LoVo (cell line): ENCODE measurements at regions not wholly inside any gene's neighbourhood (a gene's known extent, or its start where the extent isn't known, plus 50 kb on each side); places are given as distances from the start of the nearest gene placed in this dataset.
"Not testable (repeated sequence)": the region's sequence is repeated elsewhere in the genome, so short reads cannot be mapped to it uniquely, and the experiment has no call there.

Experiments used
- DNase-seq: peaks from one replicate; pipeline ENCODE4 v3.0.0-alpha.2; 2016; ENCODE audit warnings: low spot score

DNA sequence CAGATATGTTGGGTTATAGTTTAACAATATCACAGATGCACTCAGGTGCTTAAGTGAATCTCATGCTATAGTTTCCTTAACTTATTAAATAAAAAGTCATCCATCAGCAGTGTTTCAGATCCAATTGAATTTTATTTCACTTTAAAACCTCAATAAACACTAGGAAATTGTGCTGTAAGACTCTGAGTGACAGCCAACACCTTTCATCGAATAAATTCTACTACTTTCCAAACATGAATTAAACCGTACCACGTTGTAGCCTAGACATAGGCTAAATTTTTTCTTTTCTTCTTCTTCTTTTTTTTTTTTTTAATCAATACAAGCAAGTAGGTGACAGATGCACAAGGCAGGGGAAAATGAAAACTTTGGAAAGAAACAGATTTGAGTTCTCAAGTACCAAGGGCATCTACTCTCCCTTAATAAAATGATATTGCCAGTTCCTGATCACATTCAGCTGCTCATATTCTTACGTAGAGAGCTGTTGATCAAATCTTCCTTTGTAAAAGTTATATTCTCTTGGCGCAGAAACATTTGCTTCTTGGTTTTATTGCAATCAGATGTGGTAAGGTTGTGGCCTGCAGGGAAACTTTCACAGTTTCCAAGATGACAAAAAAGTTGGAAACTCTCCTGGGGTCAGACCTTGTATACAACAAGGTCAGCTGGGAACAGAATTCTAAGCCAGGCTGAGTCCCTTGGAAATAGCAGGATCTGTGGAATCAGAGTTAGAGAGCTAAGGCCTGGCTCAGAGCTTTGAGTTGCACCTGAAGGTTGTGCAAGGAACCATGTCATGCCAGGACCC lies 147.7 kb downstream of the CD47 start:
- no peak for DNase-seq

DNA sequence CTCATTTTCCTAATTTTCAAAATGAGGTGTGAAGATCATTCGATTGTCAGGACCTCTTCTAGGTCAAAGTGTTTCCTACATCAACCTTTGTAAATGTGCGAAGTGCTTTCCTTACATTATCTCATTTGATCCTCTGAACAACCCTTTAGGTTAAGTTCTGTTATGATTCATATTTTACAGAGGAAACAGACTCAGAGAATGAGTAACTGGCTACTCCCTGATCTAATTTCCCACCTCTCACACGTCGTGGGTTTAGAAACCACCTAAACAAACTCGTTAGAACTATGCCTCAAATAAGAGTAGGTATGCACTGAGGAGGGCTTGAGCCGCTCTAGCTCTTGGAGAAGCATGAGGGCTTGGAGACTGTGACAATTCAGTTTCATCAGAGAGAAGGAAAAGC lies 148.6 kb downstream of the CD47 start:
- no peak for DNase-seq

- DNase-seq: no peak
Observed at GRCh38 chr3:107939691-107940442, 151.0 kb downstream of the CD47 start.

DNA sequence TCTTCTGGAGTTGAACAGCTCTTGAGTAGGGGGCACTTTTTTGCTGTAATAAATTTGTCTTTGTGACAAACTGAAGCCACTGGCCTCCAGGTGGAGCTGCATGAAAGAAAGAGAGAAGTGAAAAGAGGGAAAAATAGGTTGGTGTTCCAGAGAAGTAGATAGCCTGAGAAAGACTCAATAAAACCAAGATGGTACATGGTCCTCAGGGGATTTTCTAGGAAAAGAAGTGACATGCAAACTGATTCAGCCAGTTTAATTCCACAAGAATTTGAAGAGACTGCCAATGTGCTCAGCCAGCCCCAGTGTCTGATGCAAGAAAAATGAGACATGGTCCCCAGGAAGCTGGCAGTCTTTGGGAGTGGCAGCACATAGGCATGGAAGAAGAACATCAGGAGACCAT lies 152.7 kb downstream of the CD47 start:
- DNase-seq: no peak

- no peak for DNase-seq
Observed at GRCh38 chr3:107934808-107935207, 156.0 kb downstream of the CD47 start.

- DNase-seq: no peak
Observed at GRCh38 chr3:107933450-107933849, 157.4 kb downstream of the CD47 start.

GRCh38 chr3:107931326-107931725 lies 159.5 kb downstream of the CD47 start:
- DNase-seq: no peak

GRCh38 chr3:107929088-107929487 lies 161.7 kb downstream of the CD47 start:
- DNase-seq: no peak

GRCh38 chr3:107928084-107928445 lies 162.8 kb downstream of the CD47 start:
- DNase-seq: peak; percentile 14

DNA sequence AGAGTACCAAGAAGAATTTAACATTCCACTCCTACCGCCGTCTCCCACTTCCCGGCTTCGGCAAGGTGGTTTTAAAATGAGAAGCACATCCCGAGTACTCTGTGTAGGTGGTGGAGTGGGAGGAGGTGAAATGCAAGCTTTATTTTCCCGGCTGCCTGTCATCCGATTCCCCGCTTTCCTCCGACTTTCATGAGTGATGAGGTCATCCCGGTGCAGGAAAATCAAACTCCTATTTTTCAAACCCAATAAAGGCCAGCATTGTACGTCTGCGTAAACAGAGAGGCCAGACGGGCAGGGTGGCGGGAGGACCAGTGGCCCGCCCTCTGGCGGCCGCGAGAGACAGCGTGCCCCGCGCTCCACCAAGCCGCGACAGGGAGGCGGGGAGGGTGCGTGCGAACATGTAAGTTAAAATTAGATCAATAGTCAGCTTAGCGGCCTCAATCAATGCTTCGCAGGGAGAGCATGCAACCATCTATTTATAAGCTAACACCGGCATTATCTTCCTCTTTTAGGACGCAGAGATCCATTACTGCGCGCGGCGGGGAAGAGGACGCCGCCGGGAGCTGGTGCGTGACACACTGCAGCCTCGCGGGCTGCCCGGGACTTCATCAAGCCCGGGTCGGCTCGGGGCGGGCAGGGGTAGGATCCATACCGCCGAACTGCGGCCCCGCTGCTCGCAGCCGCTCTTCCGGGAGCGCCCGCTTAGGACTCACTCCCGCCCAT lies 163.3 kb downstream of the CD47 start:
- DNase-seq: peak; percentile 65

- DNase-seq: no peak
Observed at GRCh38 chr3:107925851-107926250, 165.0 kb downstream of the CD47 start.

DNA sequence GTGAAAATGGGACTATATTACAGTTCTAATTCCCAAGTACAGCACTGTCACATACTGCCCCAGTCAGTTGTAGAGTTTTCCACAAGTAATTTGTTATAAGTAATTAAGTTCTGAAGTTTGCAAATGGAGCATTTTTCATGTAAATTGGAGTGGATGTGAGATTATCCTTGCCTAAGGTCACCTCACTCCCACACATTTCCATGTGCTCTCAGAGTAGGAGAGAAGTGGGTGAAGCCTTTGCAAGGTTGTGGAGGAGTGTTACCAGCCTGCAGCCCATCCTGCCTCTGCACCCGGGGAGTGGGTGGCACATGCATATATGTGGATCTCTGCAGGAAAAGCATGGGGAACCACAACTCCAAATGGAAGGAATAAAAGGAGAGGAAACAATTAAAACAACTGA lies 169.8 kb downstream of the CD47 start:
- no peak for DNase-seq

- DNase-seq: no peak
Observed at GRCh38 chr3:107920538-107920937, 170.3 kb downstream of the CD47 start.

GRCh38 chr3:107919239-107919638 lies 171.6 kb downstream of the CD47 start:
- DNase-seq: no peak

DNA sequence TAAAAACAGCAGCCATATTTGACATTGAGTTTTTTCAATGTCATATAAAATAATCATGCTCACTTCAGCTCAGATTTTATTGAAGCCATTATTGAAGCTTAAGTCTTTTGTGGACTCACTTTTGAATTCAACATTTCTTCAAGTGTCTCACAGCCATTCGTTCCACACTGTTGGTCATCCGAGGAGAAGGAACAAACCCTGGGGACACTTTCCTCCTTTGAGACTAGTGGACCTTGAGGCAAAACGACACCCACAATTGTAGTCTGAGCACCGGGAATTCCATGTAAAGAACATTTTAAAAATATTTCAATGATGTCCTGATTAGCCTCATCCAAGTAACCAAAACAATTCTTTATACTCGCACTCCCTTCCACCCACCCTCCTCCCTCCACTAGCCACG lies 174.7 kb downstream of the CD47 start:
- no peak for DNase-seq

- no peak for DNase-seq
Observed at GRCh38 chr3:107915706-107916105, 175.1 kb downstream of the CD47 start.

DNA sequence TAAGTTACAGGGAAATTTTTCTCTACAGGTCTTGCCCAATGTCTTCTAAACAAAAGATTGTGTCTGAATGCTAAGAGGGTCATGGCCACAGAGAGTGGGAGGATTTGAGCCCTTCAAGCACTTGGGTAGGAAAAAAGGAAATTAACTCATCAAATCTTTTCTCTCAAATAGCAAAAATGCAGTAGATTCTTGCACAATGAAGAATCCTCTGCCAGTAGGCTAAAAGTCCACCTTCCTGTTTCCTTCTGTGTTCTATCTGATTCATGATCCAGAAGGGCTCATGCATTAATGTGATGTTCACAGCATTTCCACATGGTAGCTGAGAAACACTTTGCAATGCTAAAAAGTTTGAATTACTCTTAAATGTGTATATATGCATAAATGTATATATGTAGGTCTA lies 177.1 kb downstream of the CD47 start:
- no peak for DNase-seq

- no peak for DNase-seq
Observed at GRCh38 chr3:107911337-107912000, 179.4 kb downstream of the CD47 start.

- no peak for DNase-seq
Observed at GRCh38 chr3:107910713-107911259, 180.0 kb downstream of the CD47 start.

DNA sequence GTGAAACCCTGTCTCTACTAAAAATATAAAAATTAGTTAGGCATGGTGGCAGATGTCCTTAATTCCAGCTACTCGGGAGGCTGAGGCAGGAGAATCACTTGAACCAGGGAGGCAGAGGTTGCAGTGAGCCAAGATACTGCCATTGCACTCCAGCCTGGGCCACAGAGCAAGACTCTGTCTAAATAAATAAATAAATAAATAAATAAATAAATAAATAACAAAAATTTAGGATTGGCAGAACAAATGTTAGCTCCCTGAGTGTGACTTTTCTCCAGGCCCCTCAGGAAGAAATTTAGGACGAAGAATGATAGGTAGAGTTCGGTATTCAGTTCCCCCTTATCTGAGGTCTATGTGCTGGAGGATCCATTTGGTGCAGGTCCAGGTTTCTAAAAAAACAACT lies 181.2 kb downstream of the CD47 start:
- DNase-seq: not testable (repeated sequence)

DNA sequence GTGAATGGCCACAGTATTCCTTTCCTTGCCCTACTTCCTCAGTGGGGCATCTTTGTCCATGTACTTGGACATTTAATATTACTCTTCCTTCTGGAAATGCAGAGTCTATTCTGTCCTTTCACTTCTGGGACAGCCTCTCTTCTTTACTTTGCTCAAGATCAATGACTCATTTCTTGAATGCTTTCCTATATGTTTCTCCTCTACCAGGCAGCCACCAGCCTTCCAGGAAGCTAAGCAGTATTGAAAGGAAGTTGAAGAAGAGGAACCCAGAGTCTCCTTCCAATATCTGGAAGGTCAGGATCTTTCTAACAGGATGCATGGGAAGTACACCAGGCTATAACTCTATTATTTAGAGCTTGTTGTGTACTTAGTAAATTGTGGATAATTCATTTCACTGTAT lies 182.8 kb downstream of the CD47 start:
- DNase-seq: no peak

DNA sequence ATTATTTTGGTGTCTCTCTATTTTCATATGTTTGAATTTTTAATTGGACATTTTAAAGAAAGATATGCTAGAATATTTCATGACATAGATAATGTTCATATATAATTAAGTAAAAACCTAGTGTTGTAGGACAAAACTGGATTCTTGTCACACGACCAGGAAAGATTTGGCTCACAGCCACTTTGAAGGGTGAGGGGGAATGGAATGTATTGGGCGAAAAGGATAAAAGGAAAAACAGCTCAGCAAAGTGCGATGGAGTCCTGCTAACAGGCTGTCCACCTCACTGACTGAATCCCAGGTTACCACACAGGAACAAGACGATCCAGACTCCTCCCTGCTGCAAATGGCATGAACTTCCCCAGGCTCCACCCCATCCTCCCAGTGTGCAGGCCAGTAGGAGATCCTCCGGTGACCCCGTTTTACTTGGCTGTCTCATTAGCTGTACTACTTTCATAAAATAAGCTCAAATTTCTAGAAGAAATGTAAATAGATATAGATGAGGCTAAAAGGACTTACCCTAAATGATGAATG lies 186.2 kb downstream of the CD47 start:
- DNase-seq: no peak
